Neural progenitor cell (in vitro differentiated cells): ENCODE measurements at regions not wholly inside any gene's neighbourhood (a gene's known extent, or its start where the extent isn't known, plus 50 kb on each side); places are given as distances from the start of the nearest gene placed in this dataset.

Experiments used
- CTCF ChIP-seq: fragments of 200-600 bp; sonication (generic); IDR thresholded peaks from 2 replicates; pipeline ENCODE4 v1.5.1; 2017; ENCODE audit warnings: antibody characterized with exemption, mild to moderate bottlenecking
- EZH2 ChIP-seq: fragments of 200-600 bp; sonication (generic); IDR thresholded peaks from 2 replicates; pipeline ENCODE4 v1.6.1; 2017; ENCODE audit warnings: antibody characterized with exemption, mild to moderate bottlenecking, moderate library complexity

DNA sequence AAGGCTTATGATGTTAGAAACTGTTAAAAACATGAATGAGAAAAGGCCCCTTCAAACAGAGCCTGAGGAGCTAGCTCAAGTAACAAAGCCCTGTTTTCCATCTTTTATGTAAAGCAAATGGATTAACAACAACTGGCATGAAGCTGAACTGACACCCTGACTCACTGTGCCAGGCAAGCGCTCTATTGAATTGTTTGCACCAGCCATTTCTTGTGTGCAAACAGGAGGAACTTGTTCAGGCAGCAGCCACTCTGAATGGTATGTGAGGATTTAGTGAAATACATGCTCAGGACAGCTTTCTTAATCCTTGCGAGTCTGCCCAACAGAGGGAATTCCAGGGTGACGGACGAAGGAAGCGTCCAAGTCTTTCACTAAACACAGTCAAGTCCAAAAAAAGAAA lies 291.1 kb upstream of the ADGRL2 start:
- TF ChIP-seq CTCF (no peak), EZH2 (no peak)
